H9 (cell line): ENCODE measurements at regions not wholly inside any gene's neighbourhood (a gene's known extent, or its start where the extent isn't known, plus 50 kb on each side); places are given as distances from the start of the nearest gene placed in this dataset.

ENCODE experiments used
- DNase-seq: peaks from one replicate; pipeline ENCODE4 v3.0.0-alpha.2; 2017
- H2AFZ ChIP-seq: one replicate; pipeline ENCODE4 v1.6.1; 2013; ENCODE audit warnings: mild to moderate bottlenecking, low read length, control low read depth, moderate library complexity
- H2AK5ac ChIP-seq: 2 replicates; pipeline ENCODE4 v1.6.1; 2013; ENCODE audit warnings: low read length, control low read depth, mixed read lengths; ENCODE audit not compliant: insufficient read length
- H2BK120ac ChIP-seq: one replicate; pipeline ENCODE4 v1.6.1; 2013; ENCODE audit warnings: low read depth, mild to moderate bottlenecking, low read length, control low read depth, inconsistent platforms; ENCODE audit not compliant: poor library complexity, severe bottlenecking
- H2BK12ac ChIP-seq: 2 replicates; pipeline ENCODE4 v1.6.1; 2013; ENCODE audit warnings: low read length, control low read depth, mixed read lengths, low read depth; ENCODE audit not compliant: insufficient read length
- H2BK15ac ChIP-seq: 2 replicates; pipeline ENCODE4 v1.6.1; 2013; ENCODE audit warnings: low read depth, low read length, control low read depth
- H2BK20ac ChIP-seq: one replicate; pipeline ENCODE4 v1.6.1; 2013; ENCODE audit warnings: low read depth, mild to moderate bottlenecking, low read length, control low read depth, inconsistent platforms; ENCODE audit not compliant: poor library complexity, severe bottlenecking
- H2BK5ac ChIP-seq: 2 replicates; pipeline ENCODE4 v1.6.1; 2013; ENCODE audit warnings: low read length, control low read depth, mixed read lengths; ENCODE audit not compliant: insufficient read length
- H3K14ac ChIP-seq: 2 replicates; pipeline ENCODE4 v1.6.1; 2013; ENCODE audit warnings: low read length, control low read depth; ENCODE audit not compliant: insufficient read depth
- H3K18ac ChIP-seq: 2 replicates; pipeline ENCODE4 v1.6.1; 2013; ENCODE audit warnings: low read depth, mild to moderate bottlenecking, mixed read lengths, low read length, control low read depth; ENCODE audit not compliant: insufficient read length
- H3K23ac ChIP-seq: 2 replicates; pipeline ENCODE4 v1.6.1; 2013; ENCODE audit warnings: low read length, control low read depth, mixed read lengths, low read depth; ENCODE audit not compliant: insufficient read length
- H3K23me2 ChIP-seq: 2 replicates; pipeline ENCODE4 v1.6.1; 2013; ENCODE audit warnings: low read depth, mild to moderate bottlenecking, mixed read lengths, low read length, control low read depth; ENCODE audit not compliant: insufficient read length, poor library complexity, severe bottlenecking
- H3K27ac ChIP-seq: 2 replicates; pipeline ENCODE4 v1.5.1; 2013; ENCODE audit warnings: low read length, control low read depth, mixed read lengths, low read depth; ENCODE audit not compliant: insufficient read length
- H3K27me3 ChIP-seq: 2 replicates; pipeline ENCODE4 v1.6.1; 2013; ENCODE audit warnings: low read length, control low read depth, inconsistent platforms; ENCODE audit not compliant: insufficient read depth
- H3K4ac ChIP-seq: 2 replicates; pipeline ENCODE4 v1.6.1; 2013; ENCODE audit warnings: low read depth, mild to moderate bottlenecking, control low read depth, inconsistent platforms, low read length, moderate library complexity
- H3K4me1 ChIP-seq: 2 replicates; pipeline ENCODE4 v1.6.1; 2013; ENCODE audit warnings: low read length, control low read depth, inconsistent platforms; ENCODE audit not compliant: insufficient read depth
- H3K4me2 ChIP-seq: 2 replicates; pipeline ENCODE4 v1.6.1; 2013; ENCODE audit warnings: low read length, control low read depth, mixed read lengths; ENCODE audit not compliant: insufficient read length, insufficient read depth
- H3K56ac ChIP-seq: 2 replicates; pipeline ENCODE4 v1.6.1; 2013; ENCODE audit warnings: low read depth, mild to moderate bottlenecking, mixed read lengths, low read length, control low read depth; ENCODE audit not compliant: insufficient read length
- H3K79me1 ChIP-seq: 2 replicates; pipeline ENCODE4 v1.6.1; 2013; ENCODE audit warnings: low read depth, mild to moderate bottlenecking, moderate library complexity, low read length, control low read depth, inconsistent platforms; ENCODE audit not compliant: insufficient read depth, poor library complexity, severe bottlenecking
- H3K79me2 ChIP-seq: 2 replicates; pipeline ENCODE4 v1.6.1; 2013; ENCODE audit warnings: low read length, control low read depth, inconsistent platforms; ENCODE audit not compliant: insufficient read depth
- H3K9ac ChIP-seq: 2 replicates; pipeline ENCODE4 v1.6.1; 2013; ENCODE audit warnings: low read length, control low read depth, mixed read lengths; ENCODE audit not compliant: insufficient read length; ENCODE audit errors: extremely low read depth
- H3K9me3 ChIP-seq: one replicate; pipeline ENCODE4 v1.6.1; 2013; ENCODE audit warnings: low read depth, low read length, inconsistent platforms; ENCODE audit not compliant: control insufficient read depth
- H3T11ph ChIP-seq: one replicate; pipeline ENCODE4 v1.6.1; 2013; ENCODE audit warnings: mild to moderate bottlenecking, low read length, control low read depth, inconsistent platforms
- H4K20me1 ChIP-seq: one replicate; pipeline ENCODE4 v1.6.1; 2013; ENCODE audit not compliant: control insufficient read depth, insufficient read length, insufficient read depth
- H4K5ac ChIP-seq: 2 replicates; pipeline ENCODE4 v1.6.1; 2013; ENCODE audit warnings: low read depth, mild to moderate bottlenecking, mixed read lengths, low read length, control low read depth; ENCODE audit not compliant: insufficient read length
- H4K8ac ChIP-seq: replicated peaks from 2 replicates; pipeline ENCODE4 v1.6.1; 2013; ENCODE audit warnings: low read length, control low read depth, mixed read lengths, low read depth; ENCODE audit not compliant: insufficient read length
- H4K91ac ChIP-seq: 2 replicates; pipeline ENCODE4 v1.6.1; 2013; ENCODE audit warnings: low read depth, mild to moderate bottlenecking, moderate library complexity, mixed read lengths, low read length, control low read depth; ENCODE audit not compliant: insufficient read length
- H3K27ac Mint-ChIP-seq, 3 experiments: 2 replicates in 2 of 3; 3 replicates in 1 of 3; pipeline ENCODE4 v1.8.0; 2020 to 2021; ENCODE audit warnings: mixed read lengths in 3 of 3, mild to moderate bottlenecking in 1 of 3, moderate library complexity in 1 of 3
- H3K27me3 Mint-ChIP-seq: 2 replicates; pipeline ENCODE4 v1.8.0; 2021; ENCODE audit warnings: low read depth, mild to moderate bottlenecking, moderate library complexity, mixed read lengths
- H3K36me3 Mint-ChIP-seq, 3 experiments: 2 replicates in 2 of 3; 3 replicates in 1 of 3; pipeline ENCODE4 v1.8.0; 2020 to 2021; ENCODE audit warnings: low read depth in 3 of 3, mixed read lengths in 3 of 3; ENCODE audit not compliant: insufficient read depth in 1 of 3
- H3K4me1 Mint-ChIP-seq, 2 experiments: 2 replicates each; pipeline ENCODE4 v1.8.0; 2020; ENCODE audit warnings: mixed read lengths in 2 of 2
- H3K4me3 Mint-ChIP-seq, 2 experiments: 2 replicates in 1 of 2; 3 replicates in 1 of 2; pipeline ENCODE4 v1.8.0; 2020 to 2021; ENCODE audit warnings: mild to moderate bottlenecking in 2 of 2, mixed read lengths in 2 of 2, moderate library complexity in 1 of 2
- H3K9me3 Mint-ChIP-seq, 2 experiments: 2 replicates in 1 of 2; 3 replicates in 1 of 2; pipeline ENCODE4 v1.8.0; 2020; ENCODE audit warnings: mild to moderate bottlenecking in 2 of 2, mixed read lengths in 2 of 2, moderate library complexity in 1 of 2
- CTCF ChIP-seq: fragments of 200-600 bp; sonication (generic); conservative IDR thresholded peaks from 3 replicates; pipeline ENCODE4 v1.8.0; 2021; ENCODE audit warnings: antibody characterized with exemption, mild to moderate bottlenecking
- WGBS: extraction: QIAGEN DNeasy Blood & Tissue Kit; methylation state at CpG from one replicate; pipeline ENCODE4 v1.1.7; 2013; ENCODE audit warnings: missing lambda C conversion rate, low lambda C conversion rate, mixed read lengths; ENCODE audit not compliant: insufficient read length; ENCODE audit errors: extremely low coverage; 5-methylcytosine and 5-hydroxymethylcytosine counted together

GRCh38 chr12:131491155-131491554 lies 219.7 kb upstream of the SFSWAP start:
- H3T11ph ChIP-seq, result no peak overlapping the region
- DNase-seq, result no peak
- no peak overlapping the region for H3K23ac ChIP-seq
- H2BK120ac ChIP-seq, result no peak overlapping the region
- H2BK5ac ChIP-seq, result no peak overlapping the region
- Mint-ChIP-seq H3K36me3 (no peaks in the 10 kb centered on the region), H3K27me3 (peaks cover 30% of the 10 kb centered on the region), H3K4me3 (no peak overlapping the region), H3K27ac (no peak overlapping the region), H3K4me1 (0 out of 4 replicates have a peak, but pooled peaks cover 0 to 3% of the 10 kb centered on the region in 2 experiments), H3K9me3 (no peaks in the 10 kb centered on the region)
- H4K5ac ChIP-seq, result no peak overlapping the region
- TF ChIP-seq CTCF, result no peak
- H3K79me1 ChIP-seq, result no peaks in the 10 kb centered on the region
- H3K56ac ChIP-seq, result no peak overlapping the region
- no peak overlapping the region for H3K18ac ChIP-seq
- no peak overlapping the region for H3K27ac ChIP-seq
- H3K4ac ChIP-seq, result no peak overlapping the region
- WGBS, result no CpG with 5 or more reads among the region's 1 CpG
- no peaks in the 10 kb centered on the region for H3K4me1 ChIP-seq
- H2BK20ac ChIP-seq, result no peak overlapping the region
- H3K79me2 ChIP-seq, result no peaks in the 10 kb centered on the region
- H3K9me3 ChIP-seq, result no peaks in the 10 kb centered on the region
- no peak overlapping the region for H3K9ac ChIP-seq
- no peak overlapping the region for H3K4me2 ChIP-seq
- H4K8ac ChIP-seq, result no peak overlapping the region
- no peak overlapping the region for H2AFZ ChIP-seq
- H3K23me2 ChIP-seq, result no peaks in the 10 kb centered on the region
- H3K14ac ChIP-seq, result no peak overlapping the region
- no peak overlapping the region for H2BK12ac ChIP-seq
- no peak overlapping the region for H2BK15ac ChIP-seq
- no peaks in the 10 kb centered on the region for H4K20me1 ChIP-seq
- no peak overlapping the region for H4K91ac ChIP-seq
- no peak overlapping the region for H2AK5ac ChIP-seq
- H3K27me3 ChIP-seq, result no peaks in the 10 kb centered on the region; the same call in 1 of the 2 replicates
